HepG2 (cell line): ENCODE measurements at regions not wholly inside any gene's neighbourhood (a gene's known extent, or its start where the extent isn't known, plus 50 kb on each side); places are given as distances from the start of the nearest gene placed in this dataset.

Experiments
- FIP1L1 ChIP-seq: fragments of 200-400 bp; formaldehyde crosslinking; IDR thresholded peaks from 2 replicates; pipeline ENCODE4 v1.6.1; 2018; ENCODE audit warnings: low read depth, mild to moderate bottlenecking, low read length, moderate library complexity, borderline replicate concordance; ENCODE audit not compliant: insufficient read depth
- FOSL1 ChIP-seq: sonication (generic); formaldehyde crosslinking; IDR thresholded peaks from 2 replicates; pipeline ENCODE4 v1.9.0; 2021; ENCODE audit warnings: missing genetic modification reagents, borderline replicate concordance
- GATAD2A ChIP-seq: IDR thresholded peaks from 2 replicates; pipeline ENCODE4 v1.6.1; 2016
- KDM6A ChIP-seq: IDR thresholded peaks from 2 replicates; pipeline ENCODE4 v1.6.1; 2016; ENCODE audit warnings: low read depth
- MAZ ChIP-seq, 2 experiments: sonication (generic) in 1 of 2; formaldehyde crosslinking in 1 of 2; IDR thresholded peaks; 2 replicates each; pipeline versions ENCODE4 v1.5.0 to v1.6.1; 2012 to 2020; ENCODE audit warnings: low read depth in 2 of 2, mild to moderate bottlenecking in 2 of 2, borderline replicate concordance in 1 of 2, improper control_type of control experiment in 1 of 2, low read length in 1 of 2, missing genetic modification reagents in 1 of 2, moderate library complexity in 1 of 2
- PHF20 ChIP-seq: sonication (generic); formaldehyde crosslinking; IDR thresholded peaks from 2 replicates; pipeline ENCODE4 v1.5.0; 2020; ENCODE audit warnings: mild to moderate bottlenecking, missing genetic modification reagents
- POLR2A ChIP-seq, 2 experiments: IDR thresholded peaks; 2 replicates each; pipeline ENCODE4 v1.6.1; 2011; ENCODE audit warnings: low read depth in 2 of 2, low read length in 2 of 2, mild to moderate bottlenecking in 1 of 2, moderate library complexity in 1 of 2; ENCODE audit not compliant: insufficient read depth in 1 of 2
- PRMT3 ChIP-seq: sonication (generic); formaldehyde crosslinking; IDR thresholded peaks from 2 replicates; pipeline ENCODE4 v1.8.1; 2022; ENCODE audit warnings: low read depth, mild to moderate bottlenecking, moderate library complexity, missing genetic modification reagents, borderline replicate concordance
- SIN3B ChIP-seq: fragments of 150-350 bp; IDR thresholded peaks from 2 replicates; pipeline ENCODE4 v1.6.1; 2014; ENCODE audit warnings: low read length
- ZFAT ChIP-seq: sonication (generic); formaldehyde crosslinking; conservative IDR thresholded peaks from 2 replicates; pipeline ENCODE4 v1.8.1; 2023; ENCODE audit warnings: missing genetic modification reagents, inconsistent platforms
- ZNF136 ChIP-seq: sonication (generic); formaldehyde crosslinking; IDR thresholded peaks from 2 replicates; pipeline ENCODE4 v1.8.1; 2022; ENCODE audit warnings: low read depth, mild to moderate bottlenecking, moderate library complexity, missing genetic modification reagents
- ZNF850 ChIP-seq: sonication (generic); formaldehyde crosslinking; conservative IDR thresholded peaks from 2 replicates; pipeline ENCODE4 v1.9.0; 2021; ENCODE audit warnings: mild to moderate bottlenecking, missing genetic modification reagents
- TF ChIP-seq, protein P1 (sequence below): sonication (generic); formaldehyde crosslinking; IDR thresholded peaks from 2 replicates; pipeline ENCODE4 v1.8.0; 2022; ENCODE audit warnings: missing genetic modification reagents, mild to moderate bottlenecking, inconsistent platforms, borderline replicate concordance

- TF ChIP-seq FOSL1 (CRISPR knock-in tag), result no peak
- no peak for TF ChIP-seq FIP1L1
- TF ChIP-seq, protein P1, sequence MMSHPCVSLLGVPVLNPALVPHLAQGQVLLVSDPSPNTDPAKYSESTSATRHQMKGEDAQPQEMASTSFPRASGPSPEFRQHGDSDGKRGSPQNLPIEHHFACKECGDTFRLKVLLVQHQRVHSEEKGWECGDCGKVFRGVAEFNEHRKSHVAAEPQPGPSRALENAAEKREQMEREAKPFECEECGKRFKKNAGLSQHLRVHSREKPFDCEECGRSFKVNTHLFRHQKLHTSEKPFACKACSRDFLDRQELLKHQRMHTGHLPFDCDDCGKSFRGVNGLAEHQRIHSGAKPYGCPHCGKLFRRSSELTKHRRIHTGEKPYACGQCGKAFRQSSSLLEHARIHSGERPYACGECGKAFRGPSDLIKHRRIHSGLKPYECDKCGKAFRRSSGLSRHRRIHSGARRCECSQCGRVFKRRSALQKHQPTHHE (CRISPR knock-in tag), result no peak
- no peak for TF ChIP-seq GATAD2A
- no peak for TF ChIP-seq SIN3B
- no peak for TF ChIP-seq ZNF136 (CRISPR knock-in tag)
- no peak for TF ChIP-seq PRMT3 (CRISPR knock-in tag)
- no peak for TF ChIP-seq POLR2A (IDR thresholded peaks at IDR 0.05; ENCODE audit: insufficient read depth in 1 of 2, low read depth in 2 of 2, low read length in 2 of 2)
- TF ChIP-seq ZNF850 (CRISPR knock-in tag), result no peak
- no peak for TF ChIP-seq PHF20
- TF ChIP-seq ZFAT (CRISPR knock-in tag), result no peak
- TF ChIP-seq KDM6A (CRISPR knock-in tag), result no peak
- TF ChIP-seq MAZ (IDR thresholded peaks at IDR 0.05; ENCODE audit: borderline replicate concordance, low read depth, low read length), result no peak
- no peak for TF ChIP-seq MAZ (CRISPR knock-in tag; IDR thresholded peaks at IDR 0.05; ENCODE audit: low read depth)
These were observed 197.1 kb upstream of the C2CD4B start for GRCh38 chr15:62362144-62362543.
